WTC11 (cell line): ENCODE measurements at regions not wholly inside any gene's neighbourhood (a gene's known extent, or its start where the extent isn't known, plus 50 kb on each side); places are given as distances from the start of the nearest gene placed in this dataset.

Experiments
- ATAC-seq: fragments of 200-7000 bp; cut with Tn5 transposase; 2 replicates; pipeline ENCODE4 v1.10.0; 2021; ENCODE audit warnings: mild to moderate bottlenecking, moderate library complexity
- CTCF ChIA-PET: fragments of 300-600 bp; sonication (Branson Sonifier 250); formaldehyde crosslinking; loops from one replicate; lab custom pipeline; 2021; ENCODE audit warnings: antibody characterized with exemption; lab: Charles Lee
- POLR2A ChIA-PET: fragments of 350-600 bp; sonication (Branson Sonifier 250); formaldehyde crosslinking; loops from one replicate; lab custom pipeline; 2021; ENCODE audit warnings: antibody characterized with exemption; lab: Charles Lee
- DNase-seq: peaks from one replicate; pipeline ENCODE4 v3.0.0; 2021; ENCODE audit warnings: low spot score
- H3K27ac Mint-ChIP-seq: 2 replicates; pipeline ENCODE4 v1.8.0; 2021; ENCODE audit warnings: mixed read lengths
- H3K27me3 Mint-ChIP-seq: 2 replicates; pipeline ENCODE4 v1.8.0; 2021; ENCODE audit warnings: low read depth, mild to moderate bottlenecking, moderate library complexity, mixed read lengths
- H3K36me3 Mint-ChIP-seq: 2 replicates; pipeline ENCODE4 v1.8.0; 2021; ENCODE audit warnings: mixed read lengths
- H3K4me1 Mint-ChIP-seq: 2 replicates; pipeline ENCODE4 v1.8.0; 2022; ENCODE audit warnings: mixed read lengths
- H3K4me3 Mint-ChIP-seq: 2 replicates; pipeline ENCODE4 v1.8.0; 2021; ENCODE audit warnings: mild to moderate bottlenecking, moderate library complexity, mixed read lengths
- H3K9me3 Mint-ChIP-seq: 2 replicates; pipeline ENCODE4 v1.8.0; 2021; ENCODE audit warnings: mixed read lengths
- CREM ChIP-seq: sonication (generic); formaldehyde crosslinking; IDR thresholded peaks from 2 replicates; pipeline ENCODE4 v1.8.1; 2022; ENCODE audit warnings: mild to moderate bottlenecking, missing genetic modification reagents, moderate library complexity
- JUN ChIP-seq: sonication (generic); formaldehyde crosslinking; IDR thresholded peaks from 2 replicates; pipeline ENCODE4 v1.8.0; 2023; ENCODE audit warnings: mild to moderate bottlenecking, missing genetic modification reagents
- NR2C2 ChIP-seq: sonication (generic); formaldehyde crosslinking; IDR thresholded peaks from 2 replicates; pipeline ENCODE4 v1.8.0; 2022; ENCODE audit warnings: mild to moderate bottlenecking, missing genetic modification reagents
- OVOL2 ChIP-seq: fragments of 250-450 bp; sonication (Bioruptor Pico); IDR thresholded peaks from 2 replicates; pipeline ENCODE4 v1.9.0; 2021; ENCODE audit warnings: mild to moderate bottlenecking, borderline replicate concordance
- SP1 ChIP-seq: sonication (generic); formaldehyde crosslinking; conservative IDR thresholded peaks from 2 replicates; pipeline ENCODE4 v1.8.1; 2022; ENCODE audit warnings: missing genetic modification reagents
- ZNF219 ChIP-seq: sonication (generic); formaldehyde crosslinking; IDR thresholded peaks from 2 replicates; pipeline ENCODE4 v1.8.0; 2023; ENCODE audit warnings: missing genetic modification reagents, mild to moderate bottlenecking, borderline replicate concordance
- ZNF396 ChIP-seq: fragments of 250-450 bp; sonication (Bioruptor Pico); IDR thresholded peaks from 2 replicates; pipeline ENCODE4 v1.8.0; 2021; ENCODE audit warnings: mild to moderate bottlenecking, moderate library complexity, borderline replicate concordance
- ZNF671 ChIP-seq: fragments of 250-450 bp; sonication (Bioruptor Pico); IDR thresholded peaks from 2 replicates; pipeline ENCODE4 v1.8.0; 2021; ENCODE audit warnings: mild to moderate bottlenecking
- TF ChIP-seq, protein P1 (sequence below): sonication (generic); formaldehyde crosslinking; IDR thresholded peaks from 2 replicates; pipeline ENCODE4 v1.8.0; 2022; ENCODE audit warnings: mild to moderate bottlenecking, missing genetic modification reagents
- TF ChIP-seq, protein P2 (sequence below): sonication (generic); formaldehyde crosslinking; IDR thresholded peaks from 2 replicates; pipeline ENCODE4 v1.8.1; 2023; ENCODE audit warnings: mild to moderate bottlenecking, moderate library complexity, missing genetic modification reagents
- TF ChIP-seq, protein P3 (sequence below): fragments of 250-450 bp; sonication (Bioruptor Pico); IDR thresholded peaks from 2 replicates; pipeline ENCODE4 v1.9.0; 2021; ENCODE audit warnings: mild to moderate bottlenecking
- TF ChIP-seq, protein P4 (sequence below): sonication (generic); formaldehyde crosslinking; IDR thresholded peaks from 2 replicates; pipeline ENCODE4 v1.8.1; 2023; ENCODE audit warnings: mild to moderate bottlenecking, missing genetic modification reagents
- TF ChIP-seq, protein P5 (sequence below): fragments of 250-450 bp; sonication (Bioruptor Pico); IDR thresholded peaks from 2 replicates; pipeline ENCODE4 v1.9.0; 2021; ENCODE audit warnings: mild to moderate bottlenecking, borderline replicate concordance
- TF ChIP-seq, protein P6 (sequence below): sonication (generic); formaldehyde crosslinking; IDR thresholded peaks from 2 replicates; pipeline ENCODE4 v1.8.0; 2023; ENCODE audit warnings: mild to moderate bottlenecking, missing genetic modification reagents
- TF ChIP-seq, protein P7 (sequence below): fragments of 250-450 bp; sonication (Bioruptor Pico); IDR thresholded peaks from 2 replicates; pipeline ENCODE4 v1.9.0; 2021; ENCODE audit warnings: moderate library complexity, mild to moderate bottlenecking, inconsistent platforms, borderline replicate concordance

DNA sequence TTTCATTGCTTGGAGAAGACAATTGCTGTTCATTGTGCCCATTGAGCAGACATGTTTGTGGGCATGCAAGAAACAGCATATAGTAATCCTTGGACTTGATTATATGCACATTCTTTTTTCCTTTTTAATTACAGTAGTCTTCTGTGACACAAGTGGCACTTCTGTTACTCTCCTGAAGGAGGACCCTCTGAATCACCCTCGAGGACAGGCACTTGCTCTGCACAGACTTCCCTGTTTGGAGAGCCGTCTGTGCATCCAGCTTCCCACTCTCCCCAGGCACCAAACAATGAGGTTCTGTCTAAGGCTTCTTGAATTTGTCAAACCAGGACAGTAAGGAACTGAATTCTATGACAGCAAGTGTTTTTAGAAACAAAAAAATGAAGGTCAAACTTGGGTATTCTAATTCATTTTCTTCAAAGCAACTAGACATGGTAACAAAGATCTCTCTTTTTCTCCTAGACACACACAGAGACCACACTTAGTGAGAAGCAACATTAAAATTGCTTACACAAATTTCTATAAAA lies 844.6 kb upstream of the ID2 start:
- Mint-ChIP-seq H3K4me3 (no peak overlapping the region), H3K36me3 (peaks cover 38% of the 10 kb centered on the region), H3K9me3 (peaks cover 46% of the 10 kb centered on the region), H3K27me3 (peaks cover 2% of the 10 kb centered on the region; the same call in 1 of the 2 replicates), H3K4me1 (peaks cover 21% of the 10 kb centered on the region), H3K27ac (no peak overlapping the region)
- ChIA-PET CTCF (interaction anchor here (0.6 kb wide), 2 partner anchors 207 to 547 kb away, joined by 3 to 4 read pairs; no protein-coding TSS in a partner anchor), POLR2A (no interaction called here)
- ATAC-seq (no peak; the same call in 1 of the 2 replicates), DNase-seq (no peak)
- no peak for TF ChIP-seq CREM (CRISPR knock-in tag)

DNA sequence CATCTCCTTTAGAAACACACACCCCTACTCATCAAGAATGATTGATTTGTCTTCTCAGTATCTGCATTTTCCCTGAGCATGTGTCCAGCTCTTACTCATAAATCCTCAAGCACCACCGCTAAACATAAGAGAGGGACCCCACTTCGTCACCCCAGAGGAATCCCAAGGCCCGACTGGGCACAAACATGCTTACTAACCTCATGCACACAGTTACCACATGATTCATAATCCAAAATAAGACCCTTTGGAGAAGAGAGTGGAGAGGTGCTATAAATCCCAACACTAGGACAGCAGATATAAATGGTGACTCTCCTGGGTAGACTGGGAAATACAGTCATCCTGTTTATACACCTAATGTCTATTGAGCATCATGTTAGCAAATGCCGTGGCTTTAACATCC lies 843.2 kb upstream of the ID2 start:
- ATAC-seq (no peak), DNase-seq (no peak)
- ChIA-PET POLR2A (no interaction called here), CTCF (no interaction called here)
- Mint-ChIP-seq H3K4me3 (no peak overlapping the region), H3K4me1 (peaks cover 21% of the 10 kb centered on the region), H3K9me3 (peaks cover 52% of the 10 kb centered on the region), H3K27ac (no peak overlapping the region), H3K27me3 (peaks cover 2% of the 10 kb centered on the region; the same call in 1 of the 2 replicates), H3K36me3 (peaks cover 43% of the 10 kb centered on the region)
- TF ChIP-seq, protein P1, sequence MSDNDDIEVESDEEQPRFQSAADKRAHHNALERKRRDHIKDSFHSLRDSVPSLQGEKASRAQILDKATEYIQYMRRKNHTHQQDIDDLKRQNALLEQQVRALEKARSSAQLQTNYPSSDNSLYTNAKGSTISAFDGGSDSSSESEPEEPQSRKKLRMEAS (CRISPR knock-in tag), result no peak
- no peak for TF ChIP-seq JUN (CRISPR knock-in tag)
- TF ChIP-seq ZNF219 (CRISPR knock-in tag), result no peak
- TF ChIP-seq, protein P2, sequence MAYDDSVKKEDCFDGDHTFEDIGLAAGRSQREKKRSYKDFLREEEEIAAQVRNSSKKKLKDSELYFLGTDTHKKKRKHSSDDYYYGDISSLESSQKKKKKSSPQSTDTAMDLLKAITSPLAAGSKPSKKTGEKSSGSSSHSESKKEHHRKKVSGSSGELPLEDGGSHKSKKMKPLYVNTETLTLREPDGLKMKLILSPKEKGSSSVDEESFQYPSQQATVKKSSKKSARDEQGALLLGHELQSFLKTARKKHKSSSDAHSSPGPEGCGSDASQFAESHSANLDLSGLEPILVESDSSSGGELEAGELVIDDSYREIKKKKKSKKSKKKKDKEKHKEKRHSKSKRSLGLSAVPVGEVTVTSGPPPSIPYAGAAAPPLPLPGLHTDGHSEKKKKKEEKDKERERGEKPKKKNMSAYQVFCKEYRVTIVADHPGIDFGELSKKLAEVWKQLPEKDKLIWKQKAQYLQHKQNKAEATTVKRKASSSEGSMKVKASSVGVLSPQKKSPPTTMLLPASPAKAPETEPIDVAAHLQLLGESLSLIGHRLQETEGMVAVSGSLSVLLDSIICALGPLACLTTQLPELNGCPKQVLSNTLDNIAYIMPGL (CRISPR knock-in tag), result no peak
- TF ChIP-seq NR2C2 (CRISPR knock-in tag), result no peak
- TF ChIP-seq, protein P3, sequence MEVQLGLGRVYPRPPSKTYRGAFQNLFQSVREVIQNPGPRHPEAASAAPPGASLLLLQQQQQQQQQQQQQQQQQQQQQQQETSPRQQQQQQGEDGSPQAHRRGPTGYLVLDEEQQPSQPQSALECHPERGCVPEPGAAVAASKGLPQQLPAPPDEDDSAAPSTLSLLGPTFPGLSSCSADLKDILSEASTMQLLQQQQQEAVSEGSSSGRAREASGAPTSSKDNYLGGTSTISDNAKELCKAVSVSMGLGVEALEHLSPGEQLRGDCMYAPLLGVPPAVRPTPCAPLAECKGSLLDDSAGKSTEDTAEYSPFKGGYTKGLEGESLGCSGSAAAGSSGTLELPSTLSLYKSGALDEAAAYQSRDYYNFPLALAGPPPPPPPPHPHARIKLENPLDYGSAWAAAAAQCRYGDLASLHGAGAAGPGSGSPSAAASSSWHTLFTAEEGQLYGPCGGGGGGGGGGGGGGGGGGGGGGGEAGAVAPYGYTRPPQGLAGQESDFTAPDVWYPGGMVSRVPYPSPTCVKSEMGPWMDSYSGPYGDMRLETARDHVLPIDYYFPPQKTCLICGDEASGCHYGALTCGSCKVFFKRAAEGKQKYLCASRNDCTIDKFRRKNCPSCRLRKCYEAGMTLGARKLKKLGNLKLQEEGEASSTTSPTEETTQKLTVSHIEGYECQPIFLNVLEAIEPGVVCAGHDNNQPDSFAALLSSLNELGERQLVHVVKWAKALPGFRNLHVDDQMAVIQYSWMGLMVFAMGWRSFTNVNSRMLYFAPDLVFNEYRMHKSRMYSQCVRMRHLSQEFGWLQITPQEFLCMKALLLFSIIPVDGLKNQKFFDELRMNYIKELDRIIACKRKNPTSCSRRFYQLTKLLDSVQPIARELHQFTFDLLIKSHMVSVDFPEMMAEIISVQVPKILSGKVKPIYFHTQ (CRISPR knock-in tag), result no peak

DNA sequence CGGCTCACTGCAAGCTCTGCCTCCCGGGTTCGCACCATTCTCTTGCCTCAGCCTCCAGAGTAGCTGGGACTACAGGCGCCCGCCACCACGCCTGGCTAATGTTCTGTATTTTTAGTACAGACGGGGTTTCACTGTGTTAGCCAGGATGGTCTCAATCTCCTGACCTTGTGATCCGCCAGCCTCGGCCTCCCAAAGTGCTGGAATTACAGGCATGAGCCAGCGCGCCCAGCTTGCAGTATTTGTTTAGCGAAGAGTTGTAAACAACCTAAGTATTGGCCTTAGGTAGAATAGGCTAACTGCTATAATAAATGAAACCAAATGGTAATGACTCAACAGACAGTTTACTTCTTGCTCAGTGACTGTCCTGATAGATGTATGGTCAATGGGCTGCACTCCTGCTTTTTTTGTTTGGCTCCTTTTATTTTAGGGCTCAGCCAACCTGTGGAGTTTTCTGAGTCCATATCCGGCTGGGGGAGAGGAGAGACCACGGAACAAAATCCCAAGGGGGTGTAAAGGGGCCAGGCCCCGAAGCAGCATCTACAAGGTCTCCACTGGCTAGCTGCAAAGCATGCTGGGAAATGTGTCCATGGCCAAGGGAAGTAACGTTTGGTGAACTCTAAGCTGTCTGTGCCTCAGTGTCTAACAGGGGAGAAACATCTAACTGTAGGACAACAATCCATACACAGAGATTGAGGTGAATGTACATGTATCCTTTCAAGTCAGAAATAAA lies 841.0 kb upstream of the ID2 start:
- Mint-ChIP-seq H3K27me3 (peaks cover 2% of the 10 kb centered on the region; the same call in 1 of the 2 replicates), H3K4me3 (no peak overlapping the region), H3K36me3 (peaks cover 43% of the 10 kb centered on the region), H3K4me1 (peaks cover 11% of the 10 kb centered on the region), H3K9me3 (peaks cover 45% of the 10 kb centered on the region), H3K27ac (no peak overlapping the region)
- POLR2A ChIA-PET, result no interaction called here
- CTCF ChIA-PET, result no interaction called here
- DNase-seq (no peak), ATAC-seq (no peak)
- TF ChIP-seq SP1 (CRISPR knock-in tag) (no peak), JUN (CRISPR knock-in tag) (no peak), ZNF671 (no peak), ZNF396 (CRISPR knock-in tag) (no peak), OVOL2 (CRISPR knock-in tag) (no peak)
- TF ChIP-seq, protein P4, sequence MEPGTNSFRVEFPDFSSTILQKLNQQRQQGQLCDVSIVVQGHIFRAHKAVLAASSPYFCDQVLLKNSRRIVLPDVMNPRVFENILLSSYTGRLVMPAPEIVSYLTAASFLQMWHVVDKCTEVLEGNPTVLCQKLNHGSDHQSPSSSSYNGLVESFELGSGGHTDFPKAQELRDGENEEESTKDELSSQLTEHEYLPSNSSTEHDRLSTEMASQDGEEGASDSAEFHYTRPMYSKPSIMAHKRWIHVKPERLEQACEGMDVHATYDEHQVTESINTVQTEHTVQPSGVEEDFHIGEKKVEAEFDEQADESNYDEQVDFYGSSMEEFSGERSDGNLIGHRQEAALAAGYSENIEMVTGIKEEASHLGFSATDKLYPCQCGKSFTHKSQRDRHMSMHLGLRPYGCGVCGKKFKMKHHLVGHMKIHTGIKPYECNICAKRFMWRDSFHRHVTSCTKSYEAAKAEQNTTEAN, result no peak
- TF ChIP-seq, protein P5, sequence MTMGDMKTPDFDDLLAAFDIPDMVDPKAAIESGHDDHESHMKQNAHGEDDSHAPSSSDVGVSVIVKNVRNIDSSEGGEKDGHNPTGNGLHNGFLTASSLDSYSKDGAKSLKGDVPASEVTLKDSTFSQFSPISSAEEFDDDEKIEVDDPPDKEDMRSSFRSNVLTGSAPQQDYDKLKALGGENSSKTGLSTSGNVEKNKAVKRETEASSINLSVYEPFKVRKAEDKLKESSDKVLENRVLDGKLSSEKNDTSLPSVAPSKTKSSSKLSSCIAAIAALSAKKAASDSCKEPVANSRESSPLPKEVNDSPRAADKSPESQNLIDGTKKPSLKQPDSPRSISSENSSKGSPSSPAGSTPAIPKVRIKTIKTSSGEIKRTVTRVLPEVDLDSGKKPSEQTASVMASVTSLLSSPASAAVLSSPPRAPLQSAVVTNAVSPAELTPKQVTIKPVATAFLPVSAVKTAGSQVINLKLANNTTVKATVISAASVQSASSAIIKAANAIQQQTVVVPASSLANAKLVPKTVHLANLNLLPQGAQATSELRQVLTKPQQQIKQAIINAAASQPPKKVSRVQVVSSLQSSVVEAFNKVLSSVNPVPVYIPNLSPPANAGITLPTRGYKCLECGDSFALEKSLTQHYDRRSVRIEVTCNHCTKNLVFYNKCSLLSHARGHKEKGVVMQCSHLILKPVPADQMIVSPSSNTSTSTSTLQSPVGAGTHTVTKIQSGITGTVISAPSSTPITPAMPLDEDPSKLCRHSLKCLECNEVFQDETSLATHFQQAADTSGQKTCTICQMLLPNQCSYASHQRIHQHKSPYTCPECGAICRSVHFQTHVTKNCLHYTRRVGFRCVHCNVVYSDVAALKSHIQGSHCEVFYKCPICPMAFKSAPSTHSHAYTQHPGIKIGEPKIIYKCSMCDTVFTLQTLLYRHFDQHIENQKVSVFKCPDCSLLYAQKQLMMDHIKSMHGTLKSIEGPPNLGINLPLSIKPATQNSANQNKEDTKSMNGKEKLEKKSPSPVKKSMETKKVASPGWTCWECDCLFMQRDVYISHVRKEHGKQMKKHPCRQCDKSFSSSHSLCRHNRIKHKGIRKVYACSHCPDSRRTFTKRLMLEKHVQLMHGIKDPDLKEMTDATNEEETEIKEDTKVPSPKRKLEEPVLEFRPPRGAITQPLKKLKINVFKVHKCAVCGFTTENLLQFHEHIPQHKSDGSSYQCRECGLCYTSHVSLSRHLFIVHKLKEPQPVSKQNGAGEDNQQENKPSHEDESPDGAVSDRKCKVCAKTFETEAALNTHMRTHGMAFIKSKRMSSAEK (CRISPR knock-in tag), result no peak
- TF ChIP-seq, protein P6, sequence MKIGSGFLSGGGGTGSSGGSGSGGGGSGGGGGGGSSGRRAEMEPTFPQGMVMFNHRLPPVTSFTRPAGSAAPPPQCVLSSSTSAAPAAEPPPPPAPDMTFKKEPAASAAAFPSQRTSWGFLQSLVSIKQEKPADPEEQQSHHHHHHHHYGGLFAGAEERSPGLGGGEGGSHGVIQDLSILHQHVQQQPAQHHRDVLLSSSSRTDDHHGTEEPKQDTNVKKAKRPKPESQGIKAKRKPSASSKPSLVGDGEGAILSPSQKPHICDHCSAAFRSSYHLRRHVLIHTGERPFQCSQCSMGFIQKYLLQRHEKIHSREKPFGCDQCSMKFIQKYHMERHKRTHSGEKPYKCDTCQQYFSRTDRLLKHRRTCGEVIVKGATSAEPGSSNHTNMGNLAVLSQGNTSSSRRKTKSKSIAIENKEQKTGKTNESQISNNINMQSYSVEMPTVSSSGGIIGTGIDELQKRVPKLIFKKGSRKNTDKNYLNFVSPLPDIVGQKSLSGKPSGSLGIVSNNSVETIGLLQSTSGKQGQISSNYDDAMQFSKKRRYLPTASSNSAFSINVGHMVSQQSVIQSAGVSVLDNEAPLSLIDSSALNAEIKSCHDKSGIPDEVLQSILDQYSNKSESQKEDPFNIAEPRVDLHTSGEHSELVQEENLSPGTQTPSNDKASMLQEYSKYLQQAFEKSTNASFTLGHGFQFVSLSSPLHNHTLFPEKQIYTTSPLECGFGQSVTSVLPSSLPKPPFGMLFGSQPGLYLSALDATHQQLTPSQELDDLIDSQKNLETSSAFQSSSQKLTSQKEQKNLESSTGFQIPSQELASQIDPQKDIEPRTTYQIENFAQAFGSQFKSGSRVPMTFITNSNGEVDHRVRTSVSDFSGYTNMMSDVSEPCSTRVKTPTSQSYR (CRISPR knock-in tag), result no peak
- TF ChIP-seq, protein P7, sequence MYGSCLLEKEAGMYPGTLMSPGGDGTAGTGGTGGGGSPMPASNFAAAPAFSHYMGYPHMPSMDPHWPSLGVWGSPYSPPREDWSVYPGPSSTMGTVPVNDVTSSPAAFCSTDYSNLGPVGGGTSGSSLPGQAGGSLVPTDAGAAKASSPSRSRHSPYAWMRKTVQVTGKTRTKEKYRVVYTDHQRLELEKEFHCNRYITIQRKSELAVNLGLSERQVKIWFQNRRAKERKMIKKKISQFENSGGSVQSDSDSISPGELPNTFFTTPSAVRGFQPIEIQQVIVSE, result no peak
